ENCODE measurements at regions not wholly inside any gene's neighbourhood (a gene's known extent, or its start where the extent isn't known, plus 50 kb on each side); places are given as distances from the start of the nearest gene placed in this dataset.

DNA sequence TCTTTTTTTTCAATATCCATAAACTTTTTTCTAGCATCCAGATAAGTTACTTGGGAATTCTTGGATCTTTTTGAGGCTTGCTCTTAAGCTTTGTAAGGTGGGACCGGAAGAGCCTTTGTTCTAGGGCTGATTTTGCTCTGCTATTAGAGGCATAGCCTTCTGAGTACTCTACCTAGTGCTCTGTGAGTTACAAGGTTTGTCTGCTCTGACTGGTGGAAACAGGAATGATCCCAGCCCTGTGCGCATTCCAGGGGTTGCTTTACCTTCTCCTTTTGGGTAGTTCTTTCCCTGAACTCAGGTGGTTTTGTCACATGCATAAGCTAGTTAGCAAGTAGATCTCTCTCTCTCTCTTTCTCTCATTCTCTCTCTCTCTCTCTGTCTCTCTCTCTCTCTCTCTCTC lies 180.8 kb upstream of the PCSK5 start:
- H3K79me2 ChIP-seq (replicated peaks; ENCODE audit: insufficient read depth): no peaks in the 10 kb centered on the region
- Mint-ChIP-seq H3K4me3 (no peak overlapping the region), H3K4me1 (peaks cover 12% of the 10 kb centered on the region), H3K36me3 (ENCODE audit: low read depth) (peaks cover 12% of the 10 kb centered on the region; the same call in 2 of the 3 replicates), H3K9me3 (peaks cover 23% of the 10 kb centered on the region), H3K27me3 (ENCODE audit: insufficient read depth, low read depth, poor library complexity) (no peaks in the 10 kb centered on the region), H3K27ac (no peak overlapping the region)
- H2AFZ ChIP-seq: no peak overlapping the region
- H3K27ac ChIP-seq (ENCODE audit: low read depth): no peak overlapping the region
- H3K9me2 ChIP-seq (ENCODE audit: insufficient read depth): no peaks in the 10 kb centered on the region
- no peaks in the 10 kb centered on the region for H3F3A ChIP-seq (replicated peaks; ENCODE audit: low read depth)
- DNase-seq (ENCODE audit: low spot score) (no peak), ATAC-seq (peak; percentile 56; the same call in 2 of the 3 replicates)
- H3K36me3 ChIP-seq (ENCODE audit: insufficient read depth): no peaks in the 10 kb centered on the region; the same call in 1 of the 2 replicates
- no peaks in the 10 kb centered on the region for H3K27me3 ChIP-seq (ENCODE audit: insufficient read depth)
- H4K20me1 ChIP-seq (replicated peaks; ENCODE audit: insufficient read depth): no peaks in the 10 kb centered on the region
- TF ChIP-seq ZNF331 (CRISPR knock-in tag; IDR thresholded peaks at IDR 0.05; ENCODE audit: low read depth): no peak
- TF ChIP-seq ZNF114 (CRISPR knock-in tag; IDR thresholded peaks at IDR 0.05): no peak
- no peak for TF ChIP-seq JUNB (IDR thresholded peaks at IDR 0.05; ENCODE audit: unreplicated experiment)
- TF ChIP-seq NANOG (IDR thresholded peaks at IDR 0.05; ENCODE audit: borderline replicate concordance): no peak
- no peak for TF ChIP-seq POLR2AphosphoS5 (IDR thresholded peaks at IDR 0.05; ENCODE audit: low read depth)
- no peak for TF ChIP-seq EZH2phosphoT487 (IDR thresholded peaks at IDR 0.05; ENCODE audit: unreplicated experiment)
- TF ChIP-seq EZH2 (IDR thresholded peaks at IDR 0.05; ENCODE audit: low read depth, unreplicated experiment): no peak
- TF ChIP-seq, protein P1, sequence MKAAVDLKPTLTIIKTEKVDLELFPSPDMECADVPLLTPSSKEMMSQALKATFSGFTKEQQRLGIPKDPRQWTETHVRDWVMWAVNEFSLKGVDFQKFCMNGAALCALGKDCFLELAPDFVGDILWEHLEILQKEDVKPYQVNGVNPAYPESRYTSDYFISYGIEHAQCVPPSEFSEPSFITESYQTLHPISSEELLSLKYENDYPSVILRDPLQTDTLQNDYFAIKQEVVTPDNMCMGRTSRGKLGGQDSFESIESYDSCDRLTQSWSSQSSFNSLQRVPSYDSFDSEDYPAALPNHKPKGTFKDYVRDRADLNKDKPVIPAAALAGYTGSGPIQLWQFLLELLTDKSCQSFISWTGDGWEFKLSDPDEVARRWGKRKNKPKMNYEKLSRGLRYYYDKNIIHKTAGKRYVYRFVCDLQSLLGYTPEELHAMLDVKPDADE (IDR thresholded peaks at IDR 0.05): no peak
- no peak for TF ChIP-seq CTCF (conservative IDR thresholded peaks at IDR 0.05; ENCODE audit: low read depth in 2 of 2)
- TF ChIP-seq ZNF462 (CRISPR knock-in tag; IDR thresholded peaks at IDR 0.05): no peak
- TF ChIP-seq STAT1 (IDR thresholded peaks at IDR 0.05; ENCODE audit: unreplicated experiment): no peak
- TF ChIP-seq, protein P2, sequence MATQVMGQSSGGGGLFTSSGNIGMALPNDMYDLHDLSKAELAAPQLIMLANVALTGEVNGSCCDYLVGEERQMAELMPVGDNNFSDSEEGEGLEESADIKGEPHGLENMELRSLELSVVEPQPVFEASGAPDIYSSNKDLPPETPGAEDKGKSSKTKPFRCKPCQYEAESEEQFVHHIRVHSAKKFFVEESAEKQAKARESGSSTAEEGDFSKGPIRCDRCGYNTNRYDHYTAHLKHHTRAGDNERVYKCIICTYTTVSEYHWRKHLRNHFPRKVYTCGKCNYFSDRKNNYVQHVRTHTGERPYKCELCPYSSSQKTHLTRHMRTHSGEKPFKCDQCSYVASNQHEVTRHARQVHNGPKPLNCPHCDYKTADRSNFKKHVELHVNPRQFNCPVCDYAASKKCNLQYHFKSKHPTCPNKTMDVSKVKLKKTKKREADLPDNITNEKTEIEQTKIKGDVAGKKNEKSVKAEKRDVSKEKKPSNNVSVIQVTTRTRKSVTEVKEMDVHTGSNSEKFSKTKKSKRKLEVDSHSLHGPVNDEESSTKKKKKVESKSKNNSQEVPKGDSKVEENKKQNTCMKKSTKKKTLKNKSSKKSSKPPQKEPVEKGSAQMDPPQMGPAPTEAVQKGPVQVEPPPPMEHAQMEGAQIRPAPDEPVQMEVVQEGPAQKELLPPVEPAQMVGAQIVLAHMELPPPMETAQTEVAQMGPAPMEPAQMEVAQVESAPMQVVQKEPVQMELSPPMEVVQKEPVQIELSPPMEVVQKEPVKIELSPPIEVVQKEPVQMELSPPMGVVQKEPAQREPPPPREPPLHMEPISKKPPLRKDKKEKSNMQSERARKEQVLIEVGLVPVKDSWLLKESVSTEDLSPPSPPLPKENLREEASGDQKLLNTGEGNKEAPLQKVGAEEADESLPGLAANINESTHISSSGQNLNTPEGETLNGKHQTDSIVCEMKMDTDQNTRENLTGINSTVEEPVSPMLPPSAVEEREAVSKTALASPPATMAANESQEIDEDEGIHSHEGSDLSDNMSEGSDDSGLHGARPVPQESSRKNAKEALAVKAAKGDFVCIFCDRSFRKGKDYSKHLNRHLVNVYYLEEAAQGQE (IDR thresholded peaks at IDR 0.05; ENCODE audit: unreplicated experiment): no peak
- H3K4me3 ChIP-seq: no peak overlapping the region
- no peak overlapping the region for H3K4me2 ChIP-seq
- peaks cover 5% of the 10 kb centered on the region; the same call in 1 of the 2 replicates for H3K4me1 ChIP-seq (ENCODE audit: insufficient read depth)
